Peyer's patch (tissue), 4 donors: ENCODE measurements at regions not wholly inside any gene's neighbourhood (a gene's known extent, or its start where the extent isn't known, plus 50 kb on each side); places are given as distances from the start of the nearest gene placed in this dataset.

Experiments used
- POLR2A ChIP-seq, 2 donors: fragments of 450-650 bp; IDR thresholded peaks; one replicate each; pipeline ENCODE4 v1.5.1; 2017; ENCODE audit warnings: antibody characterized with exemption in 2 of 2, mild to moderate bottlenecking in 2 of 2, moderate library complexity in 2 of 2
- TF ChIP-seq, protein P1 (sequence below), 6 experiments: fragments of 450-650 bp in 4 of 6; fragments of 200-600 bp in 2 of 6; sonication (generic) in 1 of 6; IDR thresholded peaks; one replicate each; pipeline ENCODE4 v1.5.1; 2017 to 2019; ENCODE audit warnings: antibody characterized with exemption in 6 of 6, mild to moderate bottlenecking in 3 of 6, moderate library complexity in 1 of 6

DNA sequence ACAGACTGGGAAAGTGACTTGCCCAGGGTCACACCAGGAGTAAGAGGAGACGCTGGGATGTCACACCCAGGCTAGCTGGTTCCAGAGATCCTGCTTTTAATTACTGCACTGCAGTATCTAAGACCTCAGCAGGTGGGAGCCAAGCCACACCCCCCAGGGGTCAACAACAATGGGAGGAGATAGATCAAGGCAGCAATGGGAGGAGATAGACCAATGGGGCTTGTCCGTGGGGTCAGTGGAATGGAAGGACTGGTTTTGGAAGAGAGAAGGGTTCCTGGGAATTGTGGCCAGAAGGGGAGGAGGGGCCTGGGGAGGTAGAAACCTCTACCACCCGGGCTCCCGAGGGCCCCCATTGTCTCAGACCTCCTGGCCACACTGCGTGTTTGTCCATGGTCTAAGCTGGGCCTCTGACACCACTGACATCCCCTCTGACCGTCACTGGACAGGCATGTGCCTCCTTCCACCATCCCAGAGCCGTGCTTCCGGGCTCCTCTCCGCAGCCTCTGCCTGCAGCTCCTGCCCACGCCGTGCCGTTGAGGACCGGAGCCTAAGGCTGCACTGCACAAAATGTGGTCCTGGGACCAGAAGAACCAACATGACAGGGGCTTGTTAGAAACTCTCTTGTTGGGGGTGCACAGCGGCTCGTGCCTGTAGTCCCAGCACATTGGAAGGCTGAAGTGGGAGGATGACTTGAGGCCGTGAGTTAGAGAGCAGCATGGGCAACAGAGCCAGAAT is 69.8 kb upstream of the RPH3AL start:
- TF ChIP-seq, protein P1, sequence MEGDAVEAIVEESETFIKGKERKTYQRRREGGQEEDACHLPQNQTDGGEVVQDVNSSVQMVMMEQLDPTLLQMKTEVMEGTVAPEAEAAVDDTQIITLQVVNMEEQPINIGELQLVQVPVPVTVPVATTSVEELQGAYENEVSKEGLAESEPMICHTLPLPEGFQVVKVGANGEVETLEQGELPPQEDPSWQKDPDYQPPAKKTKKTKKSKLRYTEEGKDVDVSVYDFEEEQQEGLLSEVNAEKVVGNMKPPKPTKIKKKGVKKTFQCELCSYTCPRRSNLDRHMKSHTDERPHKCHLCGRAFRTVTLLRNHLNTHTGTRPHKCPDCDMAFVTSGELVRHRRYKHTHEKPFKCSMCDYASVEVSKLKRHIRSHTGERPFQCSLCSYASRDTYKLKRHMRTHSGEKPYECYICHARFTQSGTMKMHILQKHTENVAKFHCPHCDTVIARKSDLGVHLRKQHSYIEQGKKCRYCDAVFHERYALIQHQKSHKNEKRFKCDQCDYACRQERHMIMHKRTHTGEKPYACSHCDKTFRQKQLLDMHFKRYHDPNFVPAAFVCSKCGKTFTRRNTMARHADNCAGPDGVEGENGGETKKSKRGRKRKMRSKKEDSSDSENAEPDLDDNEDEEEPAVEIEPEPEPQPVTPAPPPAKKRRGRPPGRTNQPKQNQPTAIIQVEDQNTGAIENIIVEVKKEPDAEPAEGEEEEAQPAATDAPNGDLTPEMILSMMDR (IDR thresholded peaks at IDR 0.05), result no peak
- no peak for TF ChIP-seq POLR2A (IDR thresholded peaks at IDR 0.05)
